ENCODE measurements at regions not wholly inside any gene's neighbourhood (a gene's known extent, or its start where the extent isn't known, plus 50 kb on each side); places are given as distances from the start of the nearest gene placed in this dataset.

DNA sequence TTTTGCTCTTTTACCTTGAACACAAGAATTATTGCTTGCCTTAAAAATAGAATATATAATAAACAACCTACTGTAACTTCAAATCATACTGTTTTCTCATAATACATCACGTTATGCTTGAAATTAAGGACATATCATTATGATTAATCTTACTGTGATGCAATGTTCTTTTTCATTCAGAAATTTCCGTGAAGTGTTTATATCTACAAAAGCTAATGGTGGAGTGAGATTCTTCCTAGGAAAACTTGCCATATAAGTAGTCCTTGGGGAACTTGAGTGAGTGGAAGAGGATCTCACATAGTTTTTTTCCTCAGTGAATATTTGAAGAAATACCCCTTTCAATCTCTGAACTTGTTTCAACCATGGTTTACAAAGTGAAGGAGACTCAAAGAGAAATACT is 498.7 kb upstream of the CBLB start:
- no peak for TF ChIP-seq ZNF274 (IDR thresholded peaks at IDR 0.05; ENCODE audit: low read depth, low read length)
- no peak overlapping the region for H3K4me3 ChIP-seq (ENCODE audit: low read length)

- no peak overlapping the region for H3K4me3 ChIP-seq (ENCODE audit: low read length)
- no peak for TF ChIP-seq ZNF274 (IDR thresholded peaks at IDR 0.05; ENCODE audit: low read depth, low read length)
Observed at GRCh38 chr3:106371221-106371970, 502.6 kb upstream of the CBLB start.

GRCh38 chr3:106371971-106372805 is 503.4 kb upstream of the CBLB start:
- no peak for TF ChIP-seq ZNF274 (IDR thresholded peaks at IDR 0.05; ENCODE audit: low read depth, low read length)
- no peak overlapping the region for H3K4me3 ChIP-seq (ENCODE audit: low read length)

GRCh38 chr3:106372806-106373190 is 504.0 kb upstream of the CBLB start:
- no peak for TF ChIP-seq ZNF274 (IDR thresholded peaks at IDR 0.05; ENCODE audit: low read depth, low read length)

DNA sequence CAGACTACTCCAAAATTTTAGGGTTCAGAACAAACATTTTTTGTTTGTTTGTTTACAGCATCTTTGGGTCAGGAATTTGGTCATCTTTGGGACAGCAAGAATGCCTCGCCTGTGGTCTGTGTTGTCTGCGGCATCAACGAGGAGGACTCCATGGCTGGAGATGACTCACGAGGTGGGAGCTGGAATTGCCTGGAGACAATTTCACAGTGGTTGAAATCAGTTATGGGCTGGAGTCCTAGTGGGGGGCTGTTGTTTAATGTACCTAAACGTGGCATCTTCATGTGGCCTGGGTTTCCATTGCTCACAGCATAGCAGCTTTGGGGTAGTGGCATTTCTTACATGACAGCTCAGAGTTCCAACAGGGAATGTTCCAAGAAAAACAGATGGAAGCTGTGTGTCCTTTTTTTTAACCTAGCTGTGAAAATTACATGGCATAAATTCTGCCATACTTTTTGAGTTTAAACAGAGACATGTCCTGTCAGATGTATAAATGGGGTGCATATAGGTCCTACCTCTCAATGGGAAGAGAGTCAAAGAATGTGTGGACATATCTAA is 507.3 kb upstream of the CBLB start:
- TF ChIP-seq ZNF274 (IDR thresholded peaks at IDR 0.05; ENCODE audit: low read depth, low read length), result no peak
- H3K4me3 ChIP-seq (ENCODE audit: low read length), result no peak overlapping the region

More at GRCh38 chr3:106372806-106373190, 504.0 kb upstream of the CBLB start:
- H3K4me3 ChIP-seq (ENCODE audit: low read length), result no peak overlapping the region

DNA sequence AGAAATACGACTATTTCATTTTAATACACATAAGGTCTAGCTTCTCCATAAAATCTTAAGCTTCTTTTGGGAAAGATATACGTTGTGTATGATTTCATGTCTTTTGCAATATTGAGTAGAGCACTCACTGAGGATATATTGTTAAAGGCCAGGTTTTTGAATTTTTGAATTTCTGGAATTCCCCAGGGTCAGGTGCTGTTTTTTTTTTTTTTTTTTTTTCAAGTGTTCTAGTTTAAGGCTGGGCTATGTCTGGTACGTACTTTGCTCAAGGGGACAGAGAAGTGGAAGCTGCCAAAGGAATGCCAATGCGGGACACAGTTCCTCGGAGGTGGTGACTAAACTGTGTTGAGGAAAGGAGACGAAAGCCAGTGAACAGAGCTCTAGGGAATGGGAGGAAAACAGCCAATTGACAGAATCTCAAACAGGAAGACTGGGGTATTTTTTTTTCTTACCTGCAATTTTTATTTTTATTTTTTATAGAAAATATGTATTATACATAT is 510.5 kb upstream of the CBLB start:
- H3K4me3 ChIP-seq (ENCODE audit: low read length), result no peak overlapping the region
- TF ChIP-seq ZNF274 (IDR thresholded peaks at IDR 0.05; ENCODE audit: low read depth, low read length), result no peak

- no peak for TF ChIP-seq ZNF274 (IDR thresholded peaks at IDR 0.05; ENCODE audit: low read depth, low read length)
- H3K4me3 ChIP-seq (ENCODE audit: low read length), result no peak overlapping the region
Observed at GRCh38 chr3:106380232-106380631, 511.4 kb upstream of the CBLB start.

GRCh38 chr3:106381286-106381938 is 512.6 kb upstream of the CBLB start:
- no peak for TF ChIP-seq ZNF274 (IDR thresholded peaks at IDR 0.05; ENCODE audit: low read depth, low read length)
- no peak overlapping the region for H3K4me3 ChIP-seq (ENCODE audit: low read length)

DNA sequence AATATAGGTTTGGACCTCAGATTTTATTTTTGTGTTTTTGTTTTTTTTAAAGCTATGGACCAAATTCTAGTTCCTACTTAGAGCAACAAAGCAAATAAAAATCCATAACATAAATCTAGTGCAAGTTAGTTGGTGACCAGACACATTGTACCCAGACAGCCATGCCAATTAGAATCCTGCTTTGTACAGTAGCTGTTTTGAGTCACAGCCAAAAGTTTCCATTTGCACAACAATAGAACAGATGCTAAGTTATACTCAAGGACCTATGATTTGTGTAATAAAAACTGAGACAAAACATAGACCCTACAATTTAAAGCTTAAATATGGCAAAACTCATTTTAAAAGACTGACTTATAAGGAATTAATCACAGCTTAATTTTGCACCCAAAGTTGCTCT is 513.1 kb upstream of the CBLB start:
- TF ChIP-seq ZNF274 (IDR thresholded peaks at IDR 0.05; ENCODE audit: low read depth, low read length), result no peak
- no peak overlapping the region for H3K4me3 ChIP-seq (ENCODE audit: low read length)

DNA sequence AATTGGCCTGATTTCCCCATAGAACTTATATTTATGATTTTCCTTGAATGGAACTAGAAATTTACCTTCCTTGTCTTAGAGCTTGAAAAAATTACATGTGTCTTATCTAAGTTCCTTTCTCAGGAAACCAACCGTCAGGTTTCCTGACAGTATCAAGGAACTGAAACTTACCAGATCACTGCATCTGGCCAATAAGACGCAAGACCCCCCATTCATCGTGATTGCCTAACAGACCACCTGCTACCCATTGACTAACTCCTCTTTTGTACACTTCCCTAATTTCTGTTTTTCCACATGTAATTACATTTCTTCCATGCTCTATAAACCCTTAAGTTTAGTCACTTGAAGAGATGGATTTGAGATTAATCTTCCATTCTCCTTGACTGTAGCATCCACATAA is 517.2 kb upstream of the CBLB start:
- H3K4me3 ChIP-seq (ENCODE audit: low read length), result no peak overlapping the region

DNA sequence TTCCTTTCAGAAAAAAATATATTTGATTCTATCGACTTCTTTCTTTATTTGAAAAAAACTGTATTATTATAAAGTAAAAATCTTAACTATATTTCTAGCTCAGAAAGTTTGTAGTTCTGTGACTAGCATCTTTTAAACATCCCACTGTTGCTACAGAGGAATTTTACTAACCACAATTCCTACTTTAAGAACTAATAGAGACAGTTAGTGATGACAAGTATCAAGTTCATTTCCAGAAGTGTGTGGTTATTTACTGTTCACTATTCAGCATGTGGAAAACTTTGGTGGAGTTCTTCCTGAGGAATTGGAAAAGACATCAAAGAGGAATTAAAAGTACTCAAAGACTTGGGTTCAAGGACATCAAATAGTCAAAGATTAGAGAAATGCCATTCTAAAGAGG is 524.1 kb upstream of the CBLB start:
- H3K4me3 ChIP-seq (ENCODE audit: low read length), result no peak overlapping the region
- no peak for TF ChIP-seq ZNF274 (IDR thresholded peaks at IDR 0.05; ENCODE audit: low read depth, low read length)

More for the DNA sequence above, 517.2 kb upstream of the CBLB start:
- TF ChIP-seq ZNF274 (IDR thresholded peaks at IDR 0.05; ENCODE audit: low read depth, low read length), result no peak

GRCh38 chr3:106397006-106397405 is 528.2 kb upstream of the CBLB start:
- H3K4me3 ChIP-seq (ENCODE audit: low read length), result no peak overlapping the region
- TF ChIP-seq ZNF274 (IDR thresholded peaks at IDR 0.05; ENCODE audit: low read depth, low read length), result no peak

GRCh38 chr3:106398891-106399600 is 530.2 kb upstream of the CBLB start:
- no peak for TF ChIP-seq ZNF274 (IDR thresholded peaks at IDR 0.05; ENCODE audit: low read depth, low read length)
- H3K4me3 ChIP-seq (ENCODE audit: low read length), result no peak overlapping the region

DNA sequence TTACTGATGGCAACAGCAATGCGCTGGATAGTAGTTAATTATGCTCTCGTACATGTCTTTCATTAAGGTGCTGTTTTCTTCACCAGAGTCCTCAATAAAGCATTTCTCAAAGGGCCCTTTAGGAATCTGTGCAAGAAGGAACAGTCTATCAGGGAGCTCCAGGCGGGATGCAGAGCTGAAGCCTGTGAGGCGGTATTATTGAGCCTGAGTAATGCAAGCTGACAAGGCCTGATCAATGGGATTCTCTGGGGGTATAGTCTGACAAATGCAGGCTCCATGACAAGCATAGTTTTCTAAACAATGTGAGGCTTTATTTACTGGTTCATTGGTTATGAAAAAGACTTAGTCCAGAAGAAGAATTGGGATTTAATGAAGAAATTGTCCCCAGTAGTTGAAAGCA is 530.9 kb upstream of the CBLB start:
- no peak for TF ChIP-seq ZNF274 (IDR thresholded peaks at IDR 0.05; ENCODE audit: low read depth, low read length)
- H3K4me3 ChIP-seq (ENCODE audit: low read length), result no peak overlapping the region

Measured in GM08714 (cell line).